WI38 (cell line): ENCODE measurements at regions not wholly inside any gene's neighbourhood (a gene's known extent, or its start where the extent isn't known, plus 50 kb on each side); places are given as distances from the start of the nearest gene placed in this dataset.

Source experiments
- H3K4me3 ChIP-seq: 2 replicates; pipeline ENCODE4 v1.5.1; 2011; ENCODE audit warnings: low read depth, mild to moderate bottlenecking, control low read depth, low read length
- TF ChIP-seq, protein P1 (sequence below): IDR thresholded peaks from 2 replicates; pipeline ENCODE4 v1.5.1; 2012; ENCODE audit warnings: low read depth, mild to moderate bottlenecking, control low read depth, low read length

DNA sequence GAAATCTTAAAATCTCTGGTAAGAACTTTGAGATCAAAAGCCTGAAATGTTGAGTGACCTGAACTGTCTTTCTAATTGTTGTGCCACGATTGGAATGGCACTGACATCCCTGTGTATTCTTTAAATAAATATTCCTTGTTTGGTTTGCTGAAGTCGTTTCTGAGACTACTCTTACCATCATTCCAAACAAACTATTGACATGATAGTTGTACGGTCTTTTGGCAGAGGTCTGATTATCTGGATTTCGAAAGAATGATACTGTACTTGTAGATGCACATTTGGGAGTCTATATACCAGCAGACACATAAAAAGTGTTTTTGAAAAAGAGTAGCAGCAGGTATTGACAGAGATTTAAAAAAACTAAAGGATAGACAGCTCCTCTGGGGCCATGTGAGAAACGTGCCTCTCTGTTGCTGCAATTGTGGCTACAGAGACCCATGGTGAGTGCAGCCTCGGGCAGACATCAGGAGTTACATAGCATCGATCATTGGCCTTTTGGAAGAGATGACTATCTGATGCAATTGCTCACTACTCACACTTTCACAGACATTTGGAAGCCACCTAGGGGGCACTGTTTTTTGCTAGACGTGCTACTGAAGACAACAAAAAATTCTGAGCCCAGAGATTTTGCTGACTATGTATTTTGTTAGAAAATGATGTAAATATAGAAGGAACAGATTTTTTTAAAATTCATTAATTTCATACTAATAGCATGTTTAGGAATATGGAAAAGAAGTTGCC is 464.5 kb downstream of the KCNT2 start:
- H3K4me3 ChIP-seq: no peak overlapping the region
- TF ChIP-seq, protein P1, sequence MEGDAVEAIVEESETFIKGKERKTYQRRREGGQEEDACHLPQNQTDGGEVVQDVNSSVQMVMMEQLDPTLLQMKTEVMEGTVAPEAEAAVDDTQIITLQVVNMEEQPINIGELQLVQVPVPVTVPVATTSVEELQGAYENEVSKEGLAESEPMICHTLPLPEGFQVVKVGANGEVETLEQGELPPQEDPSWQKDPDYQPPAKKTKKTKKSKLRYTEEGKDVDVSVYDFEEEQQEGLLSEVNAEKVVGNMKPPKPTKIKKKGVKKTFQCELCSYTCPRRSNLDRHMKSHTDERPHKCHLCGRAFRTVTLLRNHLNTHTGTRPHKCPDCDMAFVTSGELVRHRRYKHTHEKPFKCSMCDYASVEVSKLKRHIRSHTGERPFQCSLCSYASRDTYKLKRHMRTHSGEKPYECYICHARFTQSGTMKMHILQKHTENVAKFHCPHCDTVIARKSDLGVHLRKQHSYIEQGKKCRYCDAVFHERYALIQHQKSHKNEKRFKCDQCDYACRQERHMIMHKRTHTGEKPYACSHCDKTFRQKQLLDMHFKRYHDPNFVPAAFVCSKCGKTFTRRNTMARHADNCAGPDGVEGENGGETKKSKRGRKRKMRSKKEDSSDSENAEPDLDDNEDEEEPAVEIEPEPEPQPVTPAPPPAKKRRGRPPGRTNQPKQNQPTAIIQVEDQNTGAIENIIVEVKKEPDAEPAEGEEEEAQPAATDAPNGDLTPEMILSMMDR: no peak

DNA sequence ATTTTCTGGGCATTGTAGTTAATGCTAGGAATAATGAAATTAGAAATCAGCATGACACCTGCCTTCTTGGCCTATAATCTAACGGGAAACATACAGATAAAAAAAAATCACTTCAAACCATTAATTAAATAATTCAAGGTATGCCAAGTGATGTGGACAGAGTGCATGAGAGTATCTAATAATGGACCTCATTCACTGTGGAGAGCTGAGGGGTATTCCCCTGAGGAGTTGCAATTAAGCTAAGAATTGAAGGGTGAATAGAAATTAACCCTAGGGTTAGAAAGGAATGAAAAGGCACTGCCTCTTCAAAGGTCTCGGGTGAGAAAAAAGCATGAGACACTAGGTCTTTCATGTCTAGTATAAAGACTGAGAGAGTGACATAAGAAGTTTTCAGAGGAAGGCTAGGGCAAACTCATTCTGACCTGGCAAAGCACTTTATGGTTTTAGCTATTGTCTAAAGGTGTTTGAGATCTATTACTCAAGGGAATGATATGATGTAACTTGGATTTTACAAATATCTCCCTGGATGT is 466.1 kb downstream of the KCNT2 start:
- no peak overlapping the region for H3K4me3 ChIP-seq
- TF ChIP-seq, protein P1: no peak

DNA sequence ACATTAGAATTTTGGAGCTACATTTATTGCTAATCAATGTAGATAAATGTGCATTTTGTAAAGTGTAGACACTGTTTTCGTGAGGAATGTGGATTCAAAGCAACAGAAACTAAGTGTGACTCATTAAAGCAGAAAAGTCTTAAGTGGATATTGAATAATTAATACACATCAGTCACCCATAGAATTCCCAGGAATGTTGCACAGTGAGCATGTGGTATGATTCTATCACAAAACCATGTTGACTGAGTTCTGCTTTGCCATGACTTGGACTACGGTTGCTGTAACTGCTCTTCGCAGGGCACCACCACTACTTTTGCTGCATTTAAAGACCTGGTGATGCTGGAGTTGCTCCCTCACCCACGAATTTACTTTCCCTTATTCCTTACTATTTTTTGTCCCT is 471.8 kb downstream of the KCNT2 start:
- TF ChIP-seq, protein P1: no peak
- H3K4me3 ChIP-seq: no peak overlapping the region

DNA sequence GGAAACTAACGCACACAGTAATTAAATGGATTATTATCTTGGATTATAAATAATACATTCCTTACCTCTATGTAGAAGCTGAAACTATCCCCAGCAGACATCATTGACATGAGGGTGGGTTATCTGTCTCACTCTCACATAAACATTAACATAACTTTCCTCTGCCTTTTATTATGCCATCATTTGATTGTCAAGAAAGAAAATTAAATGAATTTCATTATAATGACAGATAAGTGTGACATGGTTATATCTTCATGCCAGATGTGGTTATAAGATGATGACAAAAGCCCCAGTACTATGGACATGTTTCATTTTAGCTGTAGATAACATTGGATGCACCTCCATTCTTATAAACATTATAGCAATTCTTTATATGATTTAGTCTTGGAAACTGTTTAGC is 476.5 kb downstream of the KCNT2 start:
- TF ChIP-seq, protein P1: no peak
- no peak overlapping the region for H3K4me3 ChIP-seq

DNA sequence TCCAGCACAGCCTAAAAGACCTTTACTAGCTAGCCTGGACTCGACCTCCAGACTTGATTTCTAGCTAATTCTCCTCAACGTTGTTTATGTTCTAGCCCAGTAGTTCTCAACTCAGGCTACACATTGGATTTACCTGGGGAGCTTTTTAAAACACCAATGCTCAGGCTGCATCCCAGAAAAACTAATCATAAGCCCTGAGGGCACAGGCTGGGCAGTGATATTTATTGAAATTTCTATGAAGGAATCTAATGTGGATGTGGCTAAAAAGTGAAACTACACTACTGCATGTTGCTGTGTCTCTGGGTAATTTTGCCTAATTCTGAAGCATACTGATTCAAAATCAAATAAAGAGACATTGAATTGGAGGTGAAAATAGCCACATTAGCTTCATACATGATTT is 479.4 kb downstream of the KCNT2 start:
- TF ChIP-seq, protein P1: no peak
- no peak overlapping the region for H3K4me3 ChIP-seq

DNA sequence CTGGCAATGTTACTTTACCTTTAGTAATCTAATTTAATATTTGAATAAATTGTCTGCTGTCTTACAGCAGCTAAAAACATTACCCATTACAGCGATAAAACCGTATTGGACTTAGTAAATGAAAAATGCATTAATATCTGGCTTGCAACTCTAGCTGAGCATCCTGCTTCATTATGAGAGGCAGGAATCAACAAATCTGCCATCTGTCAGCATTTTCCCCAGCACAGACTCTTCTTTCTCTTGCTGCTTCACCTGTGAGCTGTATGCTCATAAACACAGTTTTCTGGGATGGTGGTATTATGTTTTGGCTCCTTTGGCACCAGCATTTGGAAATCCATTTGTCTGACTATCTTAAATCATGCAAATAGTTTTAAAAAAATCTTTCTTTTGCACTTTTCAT is 487.1 kb downstream of the KCNT2 start:
- TF ChIP-seq, protein P1: no peak
- H3K4me3 ChIP-seq: no peak overlapping the region

DNA sequence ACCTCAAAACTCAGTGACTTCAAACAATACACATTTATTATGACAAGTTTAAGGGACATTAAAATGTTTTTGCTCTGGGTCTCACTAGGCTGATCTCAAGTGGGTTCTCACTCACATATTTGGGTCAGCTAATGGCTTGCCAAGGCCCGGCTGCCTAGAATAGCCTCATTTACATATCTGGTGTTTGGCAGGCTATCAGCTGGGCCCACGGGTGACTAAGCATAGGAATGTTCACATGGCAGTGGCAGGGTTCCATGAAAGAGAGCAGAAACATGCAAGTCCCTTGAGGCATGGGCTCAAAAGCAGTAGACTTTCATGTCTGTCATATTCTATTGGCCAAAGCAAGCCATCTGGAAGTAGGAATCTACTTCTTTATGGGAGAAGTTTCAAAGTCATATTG is 492.6 kb downstream of the KCNT2 start:
- H3K4me3 ChIP-seq: no peak overlapping the region
- TF ChIP-seq, protein P1: no peak
